Epithelial cell of esophagus (primary cell): ENCODE measurements at regions not wholly inside any gene's neighbourhood (a gene's known extent, or its start where the extent isn't known, plus 50 kb on each side); places are given as distances from the start of the nearest gene placed in this dataset.

Experiments used
- DNase-seq: peaks from one replicate; pipeline ENCODE4 v3.0.0; 2010; ENCODE audit warnings: low read depth
- H3K4me3 ChIP-seq: 2 replicates; pipeline ENCODE4 v1.5.1; 2011; ENCODE audit warnings: mild to moderate bottlenecking, low read length, control low read depth
- TF ChIP-seq, protein P1 (sequence below): IDR thresholded peaks from 2 replicates; pipeline ENCODE4 v1.5.1; 2011; ENCODE audit warnings: low read depth, mild to moderate bottlenecking, low read length, control low read depth, inconsistent platforms; ENCODE audit not compliant: insufficient read depth; ENCODE audit errors: missing control alignments

DNA sequence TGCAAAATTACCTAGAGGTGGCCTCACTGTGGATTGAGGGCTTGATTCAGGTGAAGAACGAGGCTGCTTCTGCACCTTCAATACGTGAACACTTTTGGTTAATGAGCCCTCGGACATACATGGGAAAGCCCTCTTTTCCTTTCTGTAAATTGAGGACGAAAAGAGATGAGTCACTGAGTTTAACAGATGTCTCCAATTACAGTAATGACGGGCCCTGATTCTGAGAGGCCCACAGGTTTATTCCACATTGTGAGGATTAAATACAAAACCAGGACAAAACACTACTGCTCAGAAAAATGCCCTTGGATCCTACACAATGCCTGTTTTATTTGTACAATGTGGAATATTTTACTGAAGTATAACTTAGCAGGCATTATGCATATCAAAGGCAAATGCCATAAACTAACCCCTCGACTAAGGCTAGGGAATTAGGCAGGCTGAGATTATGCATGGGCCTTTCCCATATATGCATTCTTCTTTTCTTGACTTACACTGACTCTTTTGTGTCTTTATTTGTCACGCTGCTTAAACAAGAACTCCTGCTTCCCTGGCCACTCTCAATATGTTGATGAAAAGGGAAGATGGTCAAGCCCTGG lies 819.9 kb downstream of the OLFM4 start:
- TF ChIP-seq, protein P1, sequence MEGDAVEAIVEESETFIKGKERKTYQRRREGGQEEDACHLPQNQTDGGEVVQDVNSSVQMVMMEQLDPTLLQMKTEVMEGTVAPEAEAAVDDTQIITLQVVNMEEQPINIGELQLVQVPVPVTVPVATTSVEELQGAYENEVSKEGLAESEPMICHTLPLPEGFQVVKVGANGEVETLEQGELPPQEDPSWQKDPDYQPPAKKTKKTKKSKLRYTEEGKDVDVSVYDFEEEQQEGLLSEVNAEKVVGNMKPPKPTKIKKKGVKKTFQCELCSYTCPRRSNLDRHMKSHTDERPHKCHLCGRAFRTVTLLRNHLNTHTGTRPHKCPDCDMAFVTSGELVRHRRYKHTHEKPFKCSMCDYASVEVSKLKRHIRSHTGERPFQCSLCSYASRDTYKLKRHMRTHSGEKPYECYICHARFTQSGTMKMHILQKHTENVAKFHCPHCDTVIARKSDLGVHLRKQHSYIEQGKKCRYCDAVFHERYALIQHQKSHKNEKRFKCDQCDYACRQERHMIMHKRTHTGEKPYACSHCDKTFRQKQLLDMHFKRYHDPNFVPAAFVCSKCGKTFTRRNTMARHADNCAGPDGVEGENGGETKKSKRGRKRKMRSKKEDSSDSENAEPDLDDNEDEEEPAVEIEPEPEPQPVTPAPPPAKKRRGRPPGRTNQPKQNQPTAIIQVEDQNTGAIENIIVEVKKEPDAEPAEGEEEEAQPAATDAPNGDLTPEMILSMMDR, result no peak
- no peak for DNase-seq
- no peak overlapping the region for H3K4me3 ChIP-seq

- no peak overlapping the region for H3K4me3 ChIP-seq
- DNase-seq, result no peak
- TF ChIP-seq, protein P1, result no peak
Observed at GRCh38 chr13:53854321-53854720, 825.7 kb downstream of the OLFM4 start.

- TF ChIP-seq, protein P1, result no peak
- no peak overlapping the region for H3K4me3 ChIP-seq
- DNase-seq, result no peak
Observed at GRCh38 chr13:53856573-53857195, 828.1 kb downstream of the OLFM4 start.

GRCh38 chr13:53863520-53863919 lies 834.9 kb downstream of the OLFM4 start:
- TF ChIP-seq, protein P1, result no peak
- H3K4me3 ChIP-seq, result no peak overlapping the region
- no peak for DNase-seq

DNA sequence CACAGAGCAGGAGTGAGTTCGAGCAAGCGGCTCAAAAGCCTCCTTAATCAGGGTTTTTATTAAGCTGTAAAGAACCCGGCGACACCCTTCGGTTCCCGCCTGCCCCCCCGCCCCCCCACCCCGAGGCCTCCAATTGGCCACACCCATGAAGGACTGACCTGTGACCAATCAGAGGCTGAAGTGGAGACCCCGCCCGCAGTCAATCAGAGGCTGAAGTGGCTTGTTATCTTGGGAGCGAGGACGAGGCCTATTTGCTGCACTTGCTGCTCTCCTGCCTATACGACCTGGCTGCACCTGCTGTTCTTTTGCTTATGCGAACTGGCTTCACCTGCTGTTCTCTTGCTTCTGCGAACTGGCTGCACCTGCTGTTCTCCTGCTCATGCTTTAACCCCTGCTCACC lies 844.9 kb downstream of the OLFM4 start:
- TF ChIP-seq, protein P1, result no peak
- no peak overlapping the region for H3K4me3 ChIP-seq
- no peak for DNase-seq

GRCh38 chr13:53878861-53879260 lies 850.2 kb downstream of the OLFM4 start:
- TF ChIP-seq, protein P1, result no peak
- no peak overlapping the region for H3K4me3 ChIP-seq
- no peak for DNase-seq

- H3K4me3 ChIP-seq, result no peak overlapping the region
- DNase-seq, result no peak
- TF ChIP-seq, protein P1, result no peak
Observed at GRCh38 chr13:53885997-53886396, 857.4 kb downstream of the OLFM4 start.
